HCT116 (cell line): ENCODE measurements at regions not wholly inside any gene's neighbourhood (a gene's known extent, or its start where the extent isn't known, plus 50 kb on each side); places are given as distances from the start of the nearest gene placed in this dataset.

Experiments used
- ATAC-seq: fragments of 200-7000 bp; cut with Tn5 transposase; 2 replicates; pipeline ENCODE4 v1.9.1; 2020; ENCODE audit warnings: mild to moderate bottlenecking, moderate library complexity
- BruUV-seq: library from RNA; stranded (reverse); fragments of 400-500 nt; replicated peaks from 2 replicates; lab custom pipeline; 2021; lab: Mats Ljungman, UMichigan
- CTCF ChIA-PET: fragments of 300-600 bp; sonication (Branson Sonifier 250); formaldehyde crosslinking; loops from one replicate; lab custom pipeline; 2021; ENCODE audit warnings: antibody characterized with exemption; lab: Charles Lee
- POLR2A ChIA-PET: fragments of 300-600, 350-600 bp; sonication (Branson Sonifier 250); formaldehyde crosslinking; loops from one replicate; lab custom pipeline; 2021; ENCODE audit warnings: antibody characterized with exemption; lab: Charles Lee
- RAD21 ChIA-PET, 2 experiments: fragments of 300-600 bp; sonication (Branson Sonifier 250); formaldehyde crosslinking; loops; one replicate each; lab custom pipeline; 2023; ENCODE audit warnings: low total read pairs in 2 of 2; ENCODE audit not compliant: uncharacterized antibody in 2 of 2, unreplicated experiment in 2 of 2, low non-redundant PET in 1 of 2; lab: Charles Lee
- DNase-seq: peaks from one replicate; pipeline ENCODE4 v3.0.0-alpha.2; 2010; ENCODE audit warnings: low read depth, low spot score
- H2AFZ ChIP-seq: fragments of 200-600 bp; shearing (Covaris generic), sonication (generic); 2 replicates; pipeline ENCODE4 v1.6.1; 2017; ENCODE audit warnings: low read depth, mixed run types, mixed read lengths, antibody characterized with exemption, low read length; ENCODE audit not compliant: poor library complexity, severe bottlenecking
- H3K27ac ChIP-seq: 2 replicates; pipeline ENCODE4 v1.5.1; 2012; ENCODE audit warnings: low read depth, low read length
- H3K27me3 ChIP-seq: fragments of 200-600 bp; sonication (generic); 2 replicates; pipeline ENCODE4 v1.6.1; 2016; ENCODE audit warnings: mixed run types, low read length, mixed read lengths; ENCODE audit not compliant: insufficient read depth
- H3K36me3 ChIP-seq, 2 experiments: fragments of 200-500 bp in 1 of 2; fragments of 200-600 bp in 1 of 2; sonication (Bioruptor generic) in 1 of 2; sonication (generic) in 1 of 2; 2 replicates each; pipeline versions ENCODE4 v1.5.1 to v1.6.1; 2014 to 2016; ENCODE audit warnings: low read length in 2 of 2, inconsistent platforms in 1 of 2, mixed read lengths in 1 of 2, mixed run types in 1 of 2; ENCODE audit not compliant: insufficient read depth in 2 of 2, control insufficient read depth in 1 of 2
- H3K4me1 ChIP-seq, 2 experiments: fragments of 200-600 bp in 1 of 2; sonication (generic) in 1 of 2; 2 replicates each; pipeline versions ENCODE4 v1.5.1 to v1.6.1; 2012 to 2017; ENCODE audit warnings: low read length in 2 of 2, inconsistent platforms in 1 of 2, mild to moderate bottlenecking in 1 of 2, mixed read lengths in 1 of 2, mixed run types in 1 of 2, moderate library complexity in 1 of 2; ENCODE audit not compliant: insufficient read depth in 2 of 2, control insufficient read depth in 1 of 2
- H3K4me2 ChIP-seq: fragments of 200-600 bp; sonication (generic); 2 replicates; pipeline ENCODE4 v1.6.1; 2017; ENCODE audit warnings: mixed run types, low read length, mixed read lengths
- H3K4me3 ChIP-seq, 2 experiments: fragments of 200-600 bp in 1 of 2; sonication (generic) in 1 of 2; replicated peaks in 1 of 2; 2 replicates each; pipeline ENCODE4 v1.5.1; 2011 to 2016; ENCODE audit warnings: low read length in 2 of 2, control low read depth in 1 of 2, low read depth in 1 of 2, mild to moderate bottlenecking in 1 of 2, mixed read lengths in 1 of 2, mixed run types in 1 of 2
- H3K79me2 ChIP-seq: fragments of 200-600 bp; sonication (generic); 2 replicates; pipeline ENCODE4 v1.6.1; 2017; ENCODE audit warnings: mild to moderate bottlenecking, mixed run types, low read length, moderate library complexity, mixed read lengths; ENCODE audit not compliant: insufficient read depth
- H3K9ac ChIP-seq: fragments of 200-600 bp; sonication (generic); 2 replicates; pipeline ENCODE4 v1.6.1; 2016; ENCODE audit warnings: low read length, mixed read lengths
- H3K9me2 ChIP-seq: fragments of 200-600 bp; sonication (generic), shearing (Covaris generic); 2 replicates; pipeline ENCODE4 v1.6.1; 2017; ENCODE audit warnings: mixed run types, mild to moderate bottlenecking, moderate library complexity; ENCODE audit not compliant: insufficient read depth
- H3K9me3 ChIP-seq, 2 experiments: fragments of 200-500 bp in 1 of 2; fragments of 200-600 bp in 1 of 2; sonication (Bioruptor generic) in 1 of 2; sonication (generic) in 1 of 2; 2 replicates each; pipeline ENCODE4 v1.6.1; 2014 to 2017; ENCODE audit warnings: low read length in 2 of 2, mixed read lengths in 2 of 2, inconsistent platforms in 1 of 2, low read depth in 1 of 2, mild to moderate bottlenecking in 1 of 2, mixed run types in 1 of 2, moderate library complexity in 1 of 2; ENCODE audit not compliant: control insufficient read depth in 1 of 2, insufficient read depth in 1 of 2
- H4K20me1 ChIP-seq: fragments of 200-600 bp; sonication (generic), shearing (Covaris generic); 2 replicates; pipeline ENCODE4 v1.6.1; 2017; ENCODE audit warnings: mixed run types, mild to moderate bottlenecking, moderate library complexity; ENCODE audit not compliant: insufficient read depth
- REST ChIP-seq: IDR thresholded peaks from 2 replicates; pipeline ENCODE4 v1.6.1; 2012; ENCODE audit warnings: low read depth
- SIN3A ChIP-seq: IDR thresholded peaks from 2 replicates; pipeline ENCODE4 v1.6.1; 2012; ENCODE audit warnings: low read depth
- SRF ChIP-seq: IDR thresholded peaks from 2 replicates; pipeline ENCODE4 v1.6.1; 2012; ENCODE audit warnings: low read depth
- TCF7L2 ChIP-seq: IDR thresholded peaks from 2 replicates; pipeline ENCODE4 v1.7.0; 2011; ENCODE audit warnings: borderline replicate concordance, inconsistent platforms; ENCODE audit not compliant: insufficient read depth, insufficient read length; ENCODE audit errors: extremely low read depth
- YY1 ChIP-seq: IDR thresholded peaks from 2 replicates; pipeline ENCODE4 v1.6.1; 2011; ENCODE audit warnings: low read length, low read depth, moderate library complexity, mild to moderate bottlenecking; ENCODE audit not compliant: insufficient replicate concordance; ENCODE audit errors: extremely low read depth
- intact Hi-C: fragments of 100-400 bp; cut with micrococcal nuclease; formaldehyde crosslinking; loops from 2 replicates; pipeline ENCODE4 v1.10.0; 2022
- TF ChIP-seq, protein P1 (sequence below): IDR thresholded peaks from 2 replicates; pipeline ENCODE4 v1.6.1; 2012

GRCh38 chr22:35476341-35476740 is 64.3 kb upstream of the RASD2 start:
- ATAC-seq: no peak
- BruUV-seq: no TSS peak
- Histone ChIP-seq H2AFZ (no peak overlapping the region), H3K36me3 (no peaks in the 10 kb centered on the region), H3K4me1 (peaks cover 14 to 30% of the 10 kb centered on the region in 2 experiments), H3K9ac (no peak overlapping the region), H4K20me1 (no peaks in the 10 kb centered on the region), H3K4me3 (no peak overlapping the region), H3K4me2 (no peak overlapping the region), H3K9me2 (no peaks in the 10 kb centered on the region), H3K27ac (peak overlapping the region; percentile 36), H3K27me3 (no peaks in the 10 kb centered on the region), H3K79me2 (no peaks in the 10 kb centered on the region)
- RAD21 ChIA-PET: no interaction called here
- CTCF ChIA-PET: no interaction called here
- POLR2A ChIA-PET: no interaction called here
- DNase-seq: no peak
- intact Hi-C loops: loop anchor here (5.0 kb wide), 1 partner anchor 124 kb away; no protein-coding TSS in a partner anchor
- TF ChIP-seq, protein P1, sequence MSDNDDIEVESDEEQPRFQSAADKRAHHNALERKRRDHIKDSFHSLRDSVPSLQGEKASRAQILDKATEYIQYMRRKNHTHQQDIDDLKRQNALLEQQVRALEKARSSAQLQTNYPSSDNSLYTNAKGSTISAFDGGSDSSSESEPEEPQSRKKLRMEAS: no peak
- no peak for TF ChIP-seq SRF
- no peak for TF ChIP-seq REST
- TF ChIP-seq YY1: no peak
- TF ChIP-seq SIN3A: no peak
- no peak for TF ChIP-seq TCF7L2
- TF ChIP-seq, all 23 proteins: peak for 0
- H3K9me3 ChIP-seq: no peaks in the 10 kb centered on the region
